Mesothelial cell of epicardium (in vitro differentiated cells): ENCODE measurements at regions not wholly inside any gene's neighbourhood (a gene's known extent, or its start where the extent isn't known, plus 50 kb on each side); places are given as distances from the start of the nearest gene placed in this dataset.
A peak's percentile ranks its signal among the peaks of the same experiment; 100 is the strongest.

Experiments used
- DNase-seq, 2 experiments: peaks; one replicate each; pipeline ENCODE4 v3.0.0; 2021; ENCODE audit warnings: low spot score in 2 of 2; ENCODE audit not compliant: unreplicated experiment in 2 of 2
- H3K27ac Mint-ChIP-seq: 2 replicates; pipeline ENCODE4 v1.8.0; 2021; ENCODE audit warnings: mixed read lengths
- H3K27me3 Mint-ChIP-seq: 2 replicates; pipeline ENCODE4 v1.8.0; 2021; ENCODE audit warnings: low read depth, mixed read lengths
- H3K36me3 Mint-ChIP-seq: 2 replicates; pipeline ENCODE4 v1.8.0; 2021; ENCODE audit warnings: mixed read lengths
- H3K4me1 Mint-ChIP-seq: 2 replicates; pipeline ENCODE4 v1.8.0; 2021; ENCODE audit warnings: mixed read lengths
- H3K4me3 Mint-ChIP-seq: 2 replicates; pipeline ENCODE4 v1.8.0; 2021; ENCODE audit warnings: mild to moderate bottlenecking, moderate library complexity, mixed read lengths
- H3K9me3 Mint-ChIP-seq: 2 replicates; pipeline ENCODE4 v1.8.0; 2021; ENCODE audit warnings: mixed read lengths
- TF ChIP-seq, protein P1 (sequence below): fragments of 200-600 bp; sonication (generic); IDR thresholded peaks from one replicate; pipeline ENCODE4 v1.5.0; 2021; ENCODE audit warnings: antibody characterized with exemption; ENCODE audit not compliant: unreplicated experiment

DNA sequence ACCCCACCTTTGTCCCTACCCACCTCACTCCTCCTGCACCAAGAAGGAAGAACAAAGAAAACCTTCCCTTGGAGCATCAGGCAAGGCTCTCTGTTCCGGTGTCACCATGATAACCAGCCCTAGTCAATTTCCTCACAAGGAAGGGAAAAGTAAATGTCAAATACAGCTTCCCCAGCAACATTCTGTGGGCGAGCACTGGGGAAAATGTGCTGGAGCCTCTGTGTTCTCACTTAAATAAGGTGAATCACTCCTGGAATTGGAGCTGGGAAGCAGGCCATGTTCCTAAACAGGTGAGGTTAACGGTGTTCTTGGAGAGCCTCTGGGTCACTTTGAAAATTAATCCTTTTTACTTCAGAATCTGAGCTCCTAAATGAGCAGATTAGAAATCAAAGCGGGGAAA is 427.9 kb upstream of the ERCC4 start:
- Mint-ChIP-seq H3K36me3 (no peaks in the 10 kb centered on the region), H3K27me3 (peaks cover 8% of the 10 kb centered on the region), H3K4me1 (no peaks in the 10 kb centered on the region), H3K4me3 (no peak overlapping the region), H3K27ac (no peak overlapping the region), H3K9me3 (peaks cover 2% of the 10 kb centered on the region)
- no peak for DNase-seq
- TF ChIP-seq, protein P1, sequence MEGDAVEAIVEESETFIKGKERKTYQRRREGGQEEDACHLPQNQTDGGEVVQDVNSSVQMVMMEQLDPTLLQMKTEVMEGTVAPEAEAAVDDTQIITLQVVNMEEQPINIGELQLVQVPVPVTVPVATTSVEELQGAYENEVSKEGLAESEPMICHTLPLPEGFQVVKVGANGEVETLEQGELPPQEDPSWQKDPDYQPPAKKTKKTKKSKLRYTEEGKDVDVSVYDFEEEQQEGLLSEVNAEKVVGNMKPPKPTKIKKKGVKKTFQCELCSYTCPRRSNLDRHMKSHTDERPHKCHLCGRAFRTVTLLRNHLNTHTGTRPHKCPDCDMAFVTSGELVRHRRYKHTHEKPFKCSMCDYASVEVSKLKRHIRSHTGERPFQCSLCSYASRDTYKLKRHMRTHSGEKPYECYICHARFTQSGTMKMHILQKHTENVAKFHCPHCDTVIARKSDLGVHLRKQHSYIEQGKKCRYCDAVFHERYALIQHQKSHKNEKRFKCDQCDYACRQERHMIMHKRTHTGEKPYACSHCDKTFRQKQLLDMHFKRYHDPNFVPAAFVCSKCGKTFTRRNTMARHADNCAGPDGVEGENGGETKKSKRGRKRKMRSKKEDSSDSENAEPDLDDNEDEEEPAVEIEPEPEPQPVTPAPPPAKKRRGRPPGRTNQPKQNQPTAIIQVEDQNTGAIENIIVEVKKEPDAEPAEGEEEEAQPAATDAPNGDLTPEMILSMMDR = no peak

DNA sequence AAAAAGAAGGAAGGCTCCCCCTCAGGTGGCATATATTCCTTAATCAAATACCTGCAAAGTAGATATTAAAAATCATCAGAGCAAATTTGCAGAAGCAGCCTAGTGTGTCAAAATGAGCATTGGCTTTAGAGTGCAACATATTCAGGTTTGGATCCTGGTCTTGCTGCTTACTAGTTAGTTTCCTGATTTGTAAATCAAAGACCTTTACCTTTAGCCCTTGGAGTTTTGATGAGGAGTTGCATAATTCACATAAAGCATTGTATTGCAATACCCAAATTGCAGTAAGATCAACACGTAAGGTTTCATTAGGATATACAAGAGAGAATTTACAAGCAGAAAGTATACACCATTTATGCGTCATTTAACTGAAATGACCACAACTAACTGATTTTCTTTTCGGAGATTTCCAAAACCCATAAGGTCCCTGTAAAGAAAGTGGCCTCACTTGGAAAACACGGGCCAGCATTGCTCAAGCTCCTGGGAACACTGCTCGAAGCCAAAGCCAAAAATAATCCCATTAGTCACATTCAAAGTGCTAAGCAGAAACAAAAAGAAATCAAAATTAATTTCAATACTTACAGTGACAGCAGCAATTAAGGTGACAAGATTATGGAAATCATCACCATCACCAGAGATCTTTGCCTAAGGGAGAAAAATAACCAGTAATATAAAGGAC is 415.9 kb upstream of the ERCC4 start:
- no peak for DNase-seq
- H3K4me3 Mint-ChIP-seq = no peak overlapping the region
- TF ChIP-seq, protein P1 = no peak
- peaks cover 5% of the 10 kb centered on the region for H3K27me3 Mint-ChIP-seq
- H3K36me3 Mint-ChIP-seq = no peaks in the 10 kb centered on the region
- no peak overlapping the region for H3K27ac Mint-ChIP-seq
- peaks cover 8% of the 10 kb centered on the region for H3K9me3 Mint-ChIP-seq
- no peaks in the 10 kb centered on the region for H3K4me1 Mint-ChIP-seq

DNA sequence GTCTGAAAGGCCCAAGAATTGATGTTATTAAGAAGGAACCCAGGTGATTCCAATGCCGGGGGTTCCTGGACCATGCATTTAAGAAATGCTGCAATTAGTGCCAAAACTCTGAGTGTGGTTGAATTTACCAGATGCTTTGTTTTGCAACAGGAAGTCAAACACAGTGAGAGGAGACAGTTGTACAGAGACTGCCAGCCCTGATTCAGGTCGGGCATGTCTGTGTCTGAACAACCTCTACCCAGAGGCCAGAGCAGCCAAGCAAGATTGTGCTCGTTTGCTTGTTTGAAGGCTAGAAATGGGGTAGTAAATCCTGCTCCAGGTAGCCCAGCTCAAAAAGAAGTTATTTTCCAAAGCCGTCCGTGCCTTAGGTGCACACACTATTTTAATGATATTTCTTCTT is 412.4 kb upstream of the ERCC4 start:
- no peaks in the 10 kb centered on the region for H3K4me1 Mint-ChIP-seq
- peaks cover 4% of the 10 kb centered on the region for H3K27me3 Mint-ChIP-seq
- no peak for DNase-seq
- TF ChIP-seq, protein P1 = no peak
- H3K27ac Mint-ChIP-seq = no peak overlapping the region
- H3K9me3 Mint-ChIP-seq = peaks cover 11% of the 10 kb centered on the region
- H3K36me3 Mint-ChIP-seq = no peaks in the 10 kb centered on the region
- H3K4me3 Mint-ChIP-seq = no peak overlapping the region

DNA sequence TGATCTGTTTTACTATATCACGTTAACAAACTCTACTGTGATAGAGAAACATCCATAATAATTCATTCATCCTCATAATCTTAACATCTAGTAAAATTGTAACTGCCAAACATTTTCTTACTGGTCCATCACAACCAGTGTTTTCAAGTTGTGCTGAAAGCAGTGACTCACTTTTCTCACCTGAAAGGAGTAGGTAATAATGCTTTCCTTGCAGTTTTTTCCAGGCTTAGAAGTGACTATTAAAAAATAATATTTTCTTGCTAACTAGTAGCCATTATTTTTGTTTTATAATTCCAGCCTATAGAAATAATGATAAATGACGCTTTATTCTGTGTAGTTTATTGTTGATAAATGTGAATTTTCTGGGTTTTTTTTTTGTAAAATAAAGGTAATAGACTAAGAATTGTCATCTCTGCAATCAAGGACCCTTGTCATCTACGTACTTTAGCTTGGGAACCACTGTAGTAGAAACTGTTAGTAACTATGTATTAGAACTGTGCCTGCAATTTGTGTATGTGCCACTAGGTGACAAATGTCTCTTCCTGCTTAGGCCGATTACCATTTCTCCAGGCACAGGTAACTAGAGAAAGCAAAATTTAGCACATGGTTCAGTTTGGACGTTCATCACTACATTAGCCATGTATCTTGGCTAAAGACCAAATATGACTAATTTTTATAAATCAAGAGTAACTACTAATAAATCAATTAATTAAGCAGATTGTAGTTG is 409.4 kb upstream of the ERCC4 start:
- H3K9me3 Mint-ChIP-seq = peaks cover 20% of the 10 kb centered on the region
- no peak for DNase-seq
- peaks cover 4% of the 10 kb centered on the region for H3K27me3 Mint-ChIP-seq
- H3K4me1 Mint-ChIP-seq = no peaks in the 10 kb centered on the region
- TF ChIP-seq, protein P1 = peak; percentile 56
- H3K36me3 Mint-ChIP-seq = no peaks in the 10 kb centered on the region
- no peak overlapping the region for H3K27ac Mint-ChIP-seq
- no peak overlapping the region for H3K4me3 Mint-ChIP-seq

DNA sequence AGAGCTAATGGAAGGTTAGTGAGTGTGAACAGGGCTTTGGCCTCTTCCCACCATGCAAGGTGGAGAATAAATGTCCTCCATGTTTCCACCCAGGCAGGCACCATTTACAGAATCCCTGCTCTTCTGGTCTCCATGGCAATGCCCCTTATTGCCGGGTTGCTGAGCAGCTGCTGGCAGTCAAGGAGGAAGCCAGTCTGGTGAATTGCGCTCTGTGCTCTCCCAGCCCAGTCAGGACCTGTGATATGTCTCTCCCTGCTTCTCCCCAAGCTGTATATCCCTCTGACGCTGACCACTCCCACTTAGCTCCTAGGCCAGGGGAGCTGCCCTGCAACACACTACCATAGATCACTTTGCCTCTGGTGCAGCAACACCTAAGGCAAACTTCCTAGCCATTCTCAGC is 402.1 kb upstream of the ERCC4 start:
- Mint-ChIP-seq H3K27me3 (peaks cover 2% of the 10 kb centered on the region), H3K4me1 (no peaks in the 10 kb centered on the region), H3K36me3 (no peaks in the 10 kb centered on the region), H3K4me3 (no peak overlapping the region), H3K9me3 (peaks cover 24% of the 10 kb centered on the region), H3K27ac (no peak overlapping the region)
- TF ChIP-seq, protein P1 = no peak
- DNase-seq = no peak
